ENCODE measurements at regions not wholly inside any gene's neighbourhood (a gene's known extent, or its start where the extent isn't known, plus 50 kb on each side); places are given as distances from the start of the nearest gene placed in this dataset.

DNA sequence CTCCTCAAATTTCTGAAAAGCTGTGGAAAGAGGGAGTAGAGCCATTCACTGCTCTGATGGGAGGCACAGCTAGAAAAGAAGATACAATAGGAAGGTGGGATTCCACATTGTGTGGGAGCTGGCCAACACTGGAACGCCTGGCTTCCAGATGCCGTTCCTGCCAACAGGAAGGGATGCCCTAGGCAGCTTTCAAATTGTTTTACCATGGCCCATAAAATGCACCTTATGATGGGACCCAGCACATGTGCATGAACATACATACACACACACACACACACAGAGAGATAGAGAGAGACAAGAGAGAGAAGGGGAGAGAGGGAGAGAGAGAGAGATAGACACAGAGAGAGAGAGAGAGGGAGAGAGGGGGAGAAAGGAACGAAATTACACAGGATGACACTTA, 86.1 kb upstream of the BZW1 start:
- no peak for DNase-seq (ENCODE audit: low spot score)

DNA sequence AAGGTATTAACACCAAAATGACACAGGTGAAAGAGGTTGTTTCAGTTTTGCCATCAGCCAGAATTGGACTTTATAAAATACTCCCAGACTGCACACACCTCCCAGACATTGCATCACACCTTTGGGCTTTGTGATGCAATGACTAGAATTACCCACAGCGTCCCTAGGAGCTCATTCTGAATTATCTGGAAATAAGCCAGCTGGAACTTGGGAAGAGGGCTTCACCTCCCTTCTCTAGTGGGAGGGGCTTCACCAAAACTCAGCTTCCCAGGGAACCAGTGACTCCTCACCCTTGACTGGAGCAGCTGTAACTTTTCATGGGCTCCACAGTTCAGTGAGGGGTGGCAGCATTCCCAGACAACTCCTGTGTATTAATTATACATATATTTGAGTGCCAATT, 83.1 kb upstream of the BZW1 start:
- no peak for DNase-seq (ENCODE audit: low spot score)

DNA sequence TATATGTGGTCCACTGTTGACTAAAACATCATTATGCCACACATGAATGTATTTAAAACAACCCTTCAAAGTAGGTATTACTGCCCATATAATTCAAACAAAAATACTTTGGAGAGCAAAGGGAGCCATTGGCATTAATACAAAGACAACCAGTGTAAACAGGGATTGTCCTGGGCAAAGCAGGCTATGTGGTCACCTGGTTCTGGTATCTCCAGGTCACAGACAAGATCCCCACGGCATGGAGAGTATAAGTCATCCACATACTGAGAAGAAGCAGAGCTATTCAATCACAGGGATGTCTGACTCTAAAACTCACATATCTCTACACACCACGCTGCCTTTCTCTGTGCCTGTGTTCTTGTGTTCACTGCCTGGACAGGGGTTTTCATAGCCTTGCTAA, 81.4 kb upstream of the BZW1 start:
- DNase-seq (ENCODE audit: low spot score): no peak

DNA sequence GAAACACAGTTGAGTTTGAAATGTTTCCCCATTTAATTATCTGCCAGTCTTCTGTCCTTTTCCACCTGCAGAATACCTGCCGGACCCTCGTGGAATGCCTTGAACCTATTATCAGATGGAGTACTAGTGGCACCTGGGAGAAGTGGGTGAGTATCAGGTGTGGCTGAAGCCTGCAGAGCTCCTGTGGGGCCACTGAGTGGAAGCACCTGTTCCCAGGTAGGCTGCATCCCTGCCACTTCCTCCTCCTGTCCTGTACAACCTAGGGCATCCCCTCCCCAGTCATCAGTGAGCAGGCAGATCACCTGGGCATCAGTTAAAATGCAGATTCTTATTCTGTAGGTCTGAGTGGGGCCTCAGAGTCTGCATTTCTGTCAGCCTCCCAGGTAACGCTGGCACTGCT, 80.8 kb upstream of the BZW1 start:
- DNase-seq (ENCODE audit: low spot score): no peak

DNA sequence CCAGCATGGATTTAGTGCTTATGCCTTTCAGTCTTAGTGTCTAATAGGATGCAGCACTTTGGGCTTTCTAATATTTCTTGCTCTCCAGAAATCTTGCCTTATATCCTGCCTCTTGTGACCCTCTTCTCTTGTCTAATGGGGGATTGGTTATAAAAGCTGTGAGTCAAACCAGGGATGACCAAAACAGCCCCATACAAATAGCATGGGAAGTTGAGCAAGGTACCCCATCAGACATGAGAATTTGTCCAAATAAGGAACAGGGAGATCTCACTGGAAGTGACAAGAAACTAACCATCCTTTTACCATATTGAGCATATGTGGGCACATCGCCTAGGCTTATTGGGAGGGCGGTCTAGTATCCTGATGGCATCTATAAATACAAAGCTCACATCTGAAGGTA, 78.8 kb upstream of the BZW1 start:
- no peak for DNase-seq (ENCODE audit: low spot score)

DNA sequence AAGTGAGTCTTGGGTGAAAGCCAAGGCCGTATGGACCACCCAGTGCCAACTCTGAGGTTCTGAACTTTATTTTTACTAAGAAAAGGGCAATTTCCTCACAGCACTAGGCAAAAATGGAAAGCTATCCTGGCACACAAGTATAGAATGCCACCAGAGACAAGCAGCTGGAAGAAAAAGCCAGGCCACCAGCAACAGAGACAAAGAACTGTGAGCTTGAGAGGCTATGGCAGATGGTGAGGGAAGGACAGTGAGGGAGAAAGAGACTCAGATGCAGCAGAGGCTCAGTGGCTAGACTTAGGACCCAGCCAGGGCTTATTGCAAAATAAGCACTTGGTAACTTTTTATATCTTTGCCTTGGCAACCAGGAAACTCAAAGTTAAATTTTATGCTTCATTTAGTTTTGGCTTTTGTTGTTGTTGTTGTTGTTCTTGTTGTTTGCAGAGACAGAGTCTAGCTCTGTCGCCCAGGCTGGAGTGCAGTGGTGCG, 78.0 kb upstream of the BZW1 start:
- DNase-seq (ENCODE audit: low spot score): no peak

DNA sequence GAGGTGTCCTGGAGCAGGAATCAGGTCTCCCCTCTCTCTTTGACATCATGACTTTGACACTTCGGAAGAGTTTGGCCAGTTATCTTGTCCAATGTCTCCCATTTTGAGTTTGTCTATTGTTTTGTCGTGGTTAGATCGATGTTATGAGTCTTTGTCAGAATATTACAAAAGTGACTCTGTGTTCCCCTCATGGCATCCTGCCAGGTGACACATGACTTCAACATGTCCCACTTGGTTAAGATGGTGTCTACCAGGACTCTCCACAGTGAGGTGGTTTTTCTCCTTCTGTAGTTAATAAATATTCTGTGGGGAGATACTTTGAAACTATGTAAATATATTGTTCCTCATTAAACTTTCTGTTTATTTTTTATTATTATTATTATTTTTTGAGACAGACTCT, 76.6 kb upstream of the BZW1 start:
- no peak for DNase-seq (ENCODE audit: low spot score)

DNA sequence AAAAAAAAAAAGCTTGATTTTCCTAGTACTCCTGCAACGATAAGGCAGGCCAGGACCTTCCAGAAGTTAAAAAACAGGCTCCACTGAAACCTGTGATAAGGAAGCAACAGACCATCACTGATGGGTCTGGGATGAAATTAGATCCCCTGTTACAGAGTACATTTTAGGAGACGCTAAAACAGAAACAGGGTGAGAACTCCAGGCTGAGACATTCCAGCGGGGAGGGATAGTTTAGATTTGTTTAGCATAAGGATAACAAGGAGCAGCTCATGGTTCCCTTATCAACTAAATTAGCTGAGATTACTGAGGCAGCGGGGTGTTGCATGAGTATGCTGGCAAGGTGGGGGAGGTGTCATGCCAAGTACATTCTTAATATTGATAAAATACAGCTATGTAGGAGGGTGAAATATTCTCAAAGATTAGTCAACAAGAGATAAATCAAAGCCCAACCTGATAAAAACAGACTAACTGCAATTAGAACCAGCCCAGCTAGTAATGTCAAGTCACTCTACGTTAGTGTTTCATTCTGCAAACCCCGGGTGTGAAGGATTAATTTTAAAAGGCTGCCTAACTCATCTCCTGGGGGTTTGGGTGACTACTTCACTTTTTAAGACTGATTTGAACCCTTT, 75.0 kb upstream of the BZW1 start:
- no peak for DNase-seq (ENCODE audit: low spot score)

DNA sequence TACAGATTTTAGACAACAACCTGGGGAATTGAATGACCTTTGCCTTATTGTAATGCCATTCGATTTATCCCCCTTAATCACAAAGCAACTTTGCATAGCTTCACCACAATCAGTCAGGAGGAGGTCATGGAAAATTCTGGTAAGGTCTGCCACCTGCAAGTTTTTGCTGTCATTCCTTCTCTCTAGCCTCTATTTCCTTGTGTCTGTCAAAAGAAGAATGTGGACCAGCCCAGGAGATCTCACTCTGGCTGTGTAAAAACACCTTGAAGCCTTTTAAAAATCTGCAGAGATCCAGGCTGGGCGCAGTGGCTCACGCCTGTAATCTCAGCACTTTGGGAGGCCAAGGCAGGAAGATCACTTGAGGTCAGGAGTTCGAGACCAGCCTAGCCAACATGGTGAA, 74.1 kb upstream of the BZW1 start:
- DNase-seq (ENCODE audit: low spot score): no peak

DNA sequence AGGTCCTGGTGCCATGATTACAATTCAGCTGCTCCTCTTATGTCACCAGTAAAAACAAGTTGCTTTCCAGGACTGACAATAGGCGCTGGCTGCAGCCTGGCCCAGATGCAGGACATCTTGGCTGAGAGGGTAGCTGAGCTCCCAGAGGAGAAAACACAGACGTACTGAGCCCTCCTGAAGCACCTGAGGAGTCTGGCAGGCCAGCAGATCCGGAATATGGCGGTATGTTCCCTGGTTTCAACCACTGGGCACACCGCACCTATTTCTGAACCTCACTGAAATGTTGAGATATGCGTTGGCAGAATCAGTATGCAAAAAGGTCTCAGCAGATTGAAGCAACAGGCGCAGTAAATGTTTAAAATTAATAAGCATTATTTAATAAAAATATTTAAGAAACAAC, 73.1 kb upstream of the BZW1 start:
- no peak for DNase-seq (ENCODE audit: low spot score)

DNA sequence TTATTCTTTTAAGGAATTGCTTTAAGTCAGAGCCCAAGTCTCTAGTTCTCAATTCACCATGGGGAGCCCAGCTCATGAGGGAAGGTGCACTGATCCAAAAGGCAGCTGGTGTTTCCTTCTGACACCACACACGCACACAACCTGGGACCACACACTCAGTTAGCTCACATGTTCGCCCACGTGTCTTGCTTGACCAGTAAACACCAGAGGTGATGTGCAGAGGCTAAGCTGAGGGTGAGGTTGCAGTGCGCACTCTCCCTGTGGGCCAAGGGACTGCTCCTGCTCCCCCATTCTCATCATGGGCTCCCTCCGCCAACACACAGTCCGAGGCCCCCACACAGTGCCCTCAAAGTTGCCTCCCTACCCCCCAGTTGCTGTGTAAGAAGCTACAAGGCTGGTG, 70.8 kb upstream of the BZW1 start:
- no peak for DNase-seq (ENCODE audit: low spot score)

DNA sequence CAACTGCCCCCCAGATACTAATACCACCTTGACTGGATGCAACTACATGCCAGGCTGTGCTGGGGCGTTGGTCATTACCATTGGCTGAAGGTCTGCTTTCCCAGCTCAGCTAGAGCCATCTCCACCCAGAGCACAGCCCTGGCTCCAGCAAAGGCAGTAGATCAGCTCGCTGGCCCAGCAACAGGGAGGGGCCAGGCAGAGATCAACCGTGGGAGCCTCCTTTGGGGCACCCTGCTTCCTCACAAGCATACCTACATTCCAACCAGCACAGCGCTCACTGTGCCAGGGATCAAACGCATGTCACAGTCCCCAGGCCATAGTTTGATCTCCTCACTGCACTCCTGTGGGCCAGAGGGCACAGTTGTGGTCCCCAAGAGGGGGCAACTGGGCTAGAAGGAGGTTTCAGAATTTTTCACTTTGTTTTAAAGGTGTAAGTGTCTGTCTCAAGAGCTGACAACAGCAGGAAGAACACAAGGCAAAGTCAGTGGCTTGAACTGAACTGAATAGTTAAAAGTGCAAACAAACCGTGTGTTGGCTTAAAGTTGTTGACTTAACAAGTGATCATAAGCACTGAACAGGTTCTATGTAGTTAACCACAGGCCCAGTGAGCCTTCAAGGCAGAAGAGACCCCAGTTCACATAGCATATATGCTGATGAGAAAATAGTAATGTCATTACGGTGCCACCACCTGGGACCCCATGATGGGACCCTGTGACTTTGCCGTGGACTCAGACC, 70.1 kb upstream of the BZW1 start:
- DNase-seq (ENCODE audit: low spot score): no peak

DNA sequence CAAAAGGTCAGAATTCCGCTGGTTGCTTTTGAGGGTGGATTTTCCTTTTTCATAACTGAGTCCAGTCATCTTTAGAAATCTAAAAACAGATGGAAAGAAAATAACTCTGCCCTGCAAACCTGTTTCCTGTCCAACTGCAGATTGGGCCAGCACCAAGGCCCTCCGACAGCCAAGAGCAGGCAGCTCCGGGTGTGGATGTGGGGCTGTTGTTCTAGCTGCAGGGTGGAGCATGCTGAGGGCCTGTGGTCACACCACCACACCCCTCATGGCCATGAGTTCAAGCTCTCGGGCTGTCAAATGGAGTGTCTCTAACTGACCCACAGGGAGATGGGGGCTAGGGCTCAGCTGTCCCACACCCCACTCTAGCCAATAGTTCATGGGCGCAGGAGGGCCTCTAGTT, 69.3 kb upstream of the BZW1 start:
- no peak for DNase-seq (ENCODE audit: low spot score)

DNA sequence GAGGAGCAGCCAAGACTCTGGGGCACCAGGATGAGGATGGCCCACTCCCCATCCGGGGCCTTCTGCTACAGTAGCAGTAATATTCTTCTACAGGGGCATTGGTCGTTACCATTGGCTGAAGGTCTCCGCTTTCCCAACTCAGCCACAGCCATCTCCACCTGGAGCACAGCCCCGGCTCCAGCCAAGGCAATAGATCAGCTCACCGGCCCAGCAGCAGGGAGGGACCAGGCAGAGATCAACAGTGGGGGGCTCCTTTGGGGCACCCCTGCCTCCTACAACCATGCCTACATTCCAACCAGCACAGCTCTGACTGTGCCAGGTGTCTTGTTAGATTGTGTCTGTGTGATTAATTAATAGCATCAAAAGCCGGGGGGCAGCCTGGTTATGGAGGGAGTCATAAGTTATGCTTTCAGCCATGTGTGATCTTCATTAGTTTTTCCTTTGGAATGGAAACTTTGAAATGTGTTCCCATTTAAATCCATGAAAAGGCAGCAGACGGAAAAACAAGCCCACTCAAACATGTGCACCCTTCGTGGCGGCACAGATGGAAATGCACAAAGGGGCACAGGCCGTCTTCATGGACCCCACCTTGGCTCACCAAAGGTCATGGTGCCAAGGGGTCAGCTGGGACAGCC, 68.6 kb upstream of the BZW1 start:
- DNase-seq (ENCODE audit: low spot score): no peak

DNA sequence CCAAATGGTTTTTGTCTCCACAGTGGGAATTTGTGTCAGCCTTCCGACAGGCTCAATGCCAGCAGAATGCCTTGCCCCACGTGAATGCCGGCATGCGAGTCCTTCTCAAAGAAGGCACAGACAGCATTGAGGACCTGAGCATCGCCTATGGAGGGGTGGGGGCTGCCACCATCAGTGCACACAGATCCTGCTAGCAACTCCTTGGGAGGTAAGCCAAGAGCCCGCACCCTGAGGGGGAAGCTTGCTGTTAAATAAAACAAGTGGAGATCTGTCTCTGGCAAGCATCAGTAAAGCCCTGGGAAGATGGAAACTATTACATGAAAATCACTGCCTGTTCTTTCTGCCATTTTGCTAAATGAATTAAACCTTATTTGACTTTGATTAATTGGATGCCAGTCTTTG, 67.5 kb upstream of the BZW1 start:
- DNase-seq (ENCODE audit: low spot score): no peak

DNA sequence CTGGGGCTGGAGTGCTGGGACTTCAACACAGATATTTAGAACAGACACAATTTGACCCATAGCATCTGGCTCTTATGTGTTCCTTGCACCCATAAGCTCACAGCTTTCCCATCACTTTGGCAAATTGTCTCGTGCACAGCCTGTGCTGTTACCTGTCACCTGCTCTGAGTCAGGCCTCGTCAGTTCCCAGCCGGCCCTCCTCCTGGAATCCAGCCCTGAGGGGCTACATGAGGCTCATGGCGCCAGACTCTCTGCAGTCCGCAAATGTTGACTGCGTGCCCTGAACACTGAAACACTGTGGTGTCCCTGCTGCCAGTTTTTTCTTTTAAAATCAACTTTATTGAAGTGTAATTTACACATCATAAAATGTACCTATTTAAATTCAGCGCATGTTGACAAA, 65.4 kb upstream of the BZW1 start:
- no peak for DNase-seq (ENCODE audit: low spot score)

DNA sequence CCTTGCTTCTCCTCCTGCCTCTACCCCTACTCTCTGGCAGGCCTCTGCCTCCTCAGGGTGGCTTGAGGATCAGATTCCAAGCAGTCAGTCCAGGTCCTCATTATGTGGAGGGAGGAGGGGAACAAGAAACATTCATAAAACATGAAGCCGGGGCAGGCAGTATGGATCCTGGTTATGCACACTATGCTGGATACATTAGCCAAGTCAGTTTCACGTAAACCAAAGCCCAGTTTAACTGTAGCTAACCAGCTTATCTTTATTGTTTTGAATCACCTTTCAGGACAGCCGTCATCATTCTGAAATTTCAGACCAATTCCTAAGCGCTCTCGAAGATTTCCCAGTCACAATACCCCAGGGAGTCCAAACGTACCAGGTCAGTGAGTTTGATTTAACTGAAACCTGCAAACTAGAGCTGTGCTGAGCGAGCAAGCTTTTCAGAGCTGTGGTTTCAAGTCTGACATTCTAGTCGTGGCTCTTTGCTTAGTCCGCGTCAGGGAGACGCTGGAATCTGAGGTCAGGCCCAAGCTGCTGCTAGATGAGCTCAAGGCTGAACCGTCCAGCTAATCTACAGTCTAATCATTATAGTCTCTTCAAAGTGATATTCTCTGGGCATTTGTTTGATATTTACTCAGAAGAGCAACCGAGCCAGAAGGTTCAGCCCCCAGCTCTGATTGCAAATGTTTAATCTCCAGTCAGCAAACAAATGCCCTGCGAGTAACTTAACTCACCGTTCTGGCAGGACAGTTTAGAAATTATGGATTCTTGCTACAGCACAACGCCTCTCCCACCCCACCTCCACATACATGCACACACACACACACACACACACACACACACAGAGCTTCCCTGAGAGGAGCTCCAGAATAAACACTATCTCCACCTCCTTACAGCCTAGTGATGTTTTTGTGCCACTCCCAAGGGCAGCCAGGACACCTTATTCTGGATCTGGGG, 63.8 kb upstream of the BZW1 start:
- peak; percentile 54 for DNase-seq (ENCODE audit: low spot score)

DNA sequence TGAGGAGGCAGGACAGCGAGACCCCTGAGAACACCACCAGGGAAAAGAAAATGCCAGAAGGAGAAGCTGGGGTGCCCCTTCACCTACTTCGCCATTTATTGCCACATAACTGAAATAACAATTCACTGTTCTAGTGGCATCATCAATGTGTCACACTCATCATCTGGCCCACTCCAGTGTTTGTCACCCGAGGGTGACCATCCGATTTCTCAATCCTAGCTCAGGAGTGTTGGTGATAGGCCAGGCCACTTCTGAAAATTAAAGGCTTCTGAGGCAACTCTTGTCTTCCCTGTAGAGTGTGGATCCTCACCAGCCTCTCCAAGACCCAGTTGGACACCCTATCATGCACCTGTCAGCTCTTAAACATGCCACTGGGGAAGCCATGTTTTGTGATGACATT, 62.9 kb upstream of the BZW1 start:
- no peak for DNase-seq (ENCODE audit: low spot score)

DNA sequence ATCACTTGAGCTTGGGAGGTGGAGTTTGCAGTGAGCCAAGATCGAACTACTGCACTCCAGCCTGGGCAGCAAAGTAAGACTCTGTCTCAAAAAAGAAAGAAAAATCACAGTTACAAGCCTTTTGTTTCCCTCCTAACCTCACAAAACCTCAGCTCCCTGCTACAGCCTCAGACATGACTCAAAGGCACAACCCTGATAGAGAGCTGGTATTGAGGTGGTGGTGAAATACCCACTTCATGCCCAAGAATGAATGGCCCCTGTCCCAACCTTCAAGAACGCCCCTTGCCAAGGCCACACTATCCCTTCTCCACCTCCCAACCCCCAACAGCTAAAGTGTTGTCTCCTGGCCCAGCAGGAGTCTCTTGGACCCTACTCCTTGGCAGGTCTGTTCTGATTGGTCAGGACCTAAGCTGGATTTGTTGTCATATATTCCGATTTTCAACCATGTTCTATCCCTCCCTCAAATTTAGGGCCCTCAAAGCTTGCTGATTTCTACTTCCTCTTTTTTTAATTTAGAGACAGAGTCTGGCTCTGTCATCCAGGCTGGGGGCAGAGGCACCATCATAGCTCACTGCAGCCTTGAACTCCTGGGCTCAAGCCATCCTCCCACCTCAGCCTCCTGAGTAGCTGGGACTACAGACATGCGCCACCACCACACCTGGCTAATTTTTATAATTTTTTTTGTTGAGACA, 61.9 kb upstream of the BZW1 start:
- DNase-seq (ENCODE audit: low spot score): no peak

DNA sequence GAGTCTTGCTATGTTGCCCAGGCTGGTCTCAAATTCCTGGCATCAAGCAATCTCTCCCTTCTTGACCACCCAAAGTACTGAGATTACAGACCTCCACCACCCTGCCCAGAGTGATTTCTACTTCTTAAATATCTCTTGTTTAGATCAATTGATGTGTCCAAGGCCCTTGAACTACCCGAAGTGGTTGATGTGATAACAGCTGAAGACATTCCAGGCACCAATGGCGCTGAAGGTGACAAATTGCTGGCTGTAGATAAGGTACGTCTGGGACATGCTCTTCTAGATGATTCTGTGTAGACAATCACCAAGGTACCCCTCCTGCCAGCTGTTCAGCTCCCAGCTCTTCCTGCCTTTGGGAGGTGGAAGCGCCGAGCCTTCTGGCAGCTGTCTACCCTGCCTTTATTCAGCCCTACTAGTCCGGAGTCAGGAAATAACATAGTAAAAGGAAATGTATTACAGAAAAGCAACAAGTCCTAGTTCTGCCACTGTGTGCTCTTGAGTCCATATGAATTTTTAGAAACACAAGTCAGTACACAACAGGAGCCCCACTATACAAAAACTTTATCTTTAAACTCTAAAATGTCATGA, 61.3 kb upstream of the BZW1 start:
- no peak for DNase-seq (ENCODE audit: low spot score)

DNA sequence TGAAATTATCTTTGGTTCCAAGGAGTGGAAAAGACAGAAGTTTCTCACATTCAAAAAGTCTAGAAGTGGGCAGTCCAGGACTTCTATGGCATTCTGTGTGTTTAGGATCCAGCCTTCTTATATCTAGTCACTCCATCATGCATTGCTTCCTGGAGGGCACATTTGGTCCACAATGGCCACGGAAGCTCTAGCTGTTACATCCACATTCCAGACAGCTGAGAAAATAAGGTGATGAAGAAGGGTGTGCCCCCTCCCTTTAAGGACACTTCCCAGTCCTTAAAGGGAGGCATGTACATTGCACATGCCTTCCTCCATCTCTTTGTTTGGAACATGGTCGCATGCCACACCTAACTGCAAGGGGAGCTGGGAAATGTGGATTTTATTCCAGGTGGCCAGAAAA, 59.9 kb upstream of the BZW1 start:
- DNase-seq (ENCODE audit: low spot score): no peak
